Stimulated activated CD8-positive, alpha-beta memory T cell treated with anti-CD3 and anti-CD28 coated beads, Interleukin-4, amount 100 ng/mL, for 48 hours (primary cell): ENCODE measurements at regions not wholly inside any gene's neighbourhood (a gene's known extent, or its start where the extent isn't known, plus 50 kb on each side); places are given as distances from the start of the nearest gene placed in this dataset.

Source experiments
- DNase-seq: peaks from one replicate; pipeline ENCODE4 v3.0.0-alpha.2; 2020

DNA sequence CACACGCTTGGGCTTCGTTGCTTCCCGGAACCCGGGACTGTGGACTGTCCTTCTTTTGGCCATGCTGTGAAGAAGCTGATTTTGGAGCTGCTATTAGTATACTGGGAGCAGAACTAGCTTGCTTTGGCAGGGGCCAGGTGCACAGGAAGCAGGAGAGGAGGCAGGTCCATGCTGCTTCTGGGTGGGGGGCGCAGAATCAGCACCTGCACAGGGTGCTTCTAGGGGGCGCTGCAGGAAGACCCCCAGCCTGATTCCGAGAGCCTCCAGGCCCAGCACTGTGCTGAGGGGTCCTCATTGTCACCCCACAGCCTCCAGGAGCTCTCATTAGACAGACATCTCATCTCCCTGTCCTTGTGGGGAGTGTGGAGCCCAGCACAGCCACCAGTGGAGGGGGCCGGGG, 252.6 kb upstream of the IRX4 start:
- DNase-seq, result no peak

DNA sequence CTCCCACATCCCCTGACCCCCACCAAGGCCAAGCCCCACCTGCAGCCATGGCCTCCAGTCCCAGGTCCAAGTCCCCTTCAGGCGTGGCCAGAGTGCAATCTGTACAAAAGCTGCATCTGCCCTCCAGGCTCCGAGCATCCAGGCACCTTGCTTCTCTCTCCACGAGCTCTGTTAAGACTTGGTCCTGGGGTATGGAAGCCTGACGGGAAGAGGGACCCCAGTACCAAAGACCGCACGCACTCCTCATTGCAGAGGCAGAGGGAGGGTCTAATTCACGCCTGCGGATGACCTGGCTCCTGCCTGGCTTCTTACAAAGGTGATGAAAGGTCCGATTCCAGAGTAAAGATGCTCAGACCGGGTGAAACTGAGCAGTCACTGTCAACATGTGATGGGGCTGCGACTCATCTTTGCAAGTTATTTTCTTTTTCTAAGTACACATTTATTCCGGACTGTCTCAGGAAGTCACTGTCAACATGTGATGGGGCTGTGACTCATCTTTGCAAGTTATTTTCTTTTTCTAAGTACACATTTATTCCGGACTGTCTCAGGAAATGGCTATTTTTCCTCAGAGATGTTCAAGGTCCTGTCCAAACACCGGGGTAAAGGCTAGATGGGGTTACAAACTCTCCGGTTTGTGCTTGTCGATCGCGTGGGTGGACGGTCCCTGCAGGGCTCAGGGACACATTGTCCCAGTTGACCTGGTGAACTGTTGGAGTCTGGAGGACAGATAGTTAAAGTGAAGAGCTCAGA, 252.0 kb upstream of the IRX4 start:
- DNase-seq, result no peak

DNA sequence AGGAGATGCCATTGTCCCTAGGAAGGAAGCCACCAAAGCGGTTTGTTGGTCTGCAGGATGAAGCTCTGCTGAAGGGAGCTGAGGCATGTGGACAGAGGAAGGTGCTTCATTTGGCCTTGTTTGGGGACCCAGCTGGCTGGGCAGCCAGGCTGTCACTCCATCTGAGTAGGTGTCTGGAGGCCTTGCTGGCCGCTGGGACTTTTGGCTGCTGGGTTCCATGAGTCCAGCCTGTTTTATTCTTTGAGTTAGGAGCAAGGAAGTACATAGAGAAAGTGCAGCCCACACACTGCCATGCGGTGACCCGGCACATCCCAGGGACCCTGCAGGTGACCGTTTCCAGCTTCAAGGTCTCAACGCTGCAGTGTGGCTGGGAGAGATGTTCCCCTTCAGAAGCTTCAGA, 251.2 kb upstream of the IRX4 start:
- DNase-seq, result no peak

DNA sequence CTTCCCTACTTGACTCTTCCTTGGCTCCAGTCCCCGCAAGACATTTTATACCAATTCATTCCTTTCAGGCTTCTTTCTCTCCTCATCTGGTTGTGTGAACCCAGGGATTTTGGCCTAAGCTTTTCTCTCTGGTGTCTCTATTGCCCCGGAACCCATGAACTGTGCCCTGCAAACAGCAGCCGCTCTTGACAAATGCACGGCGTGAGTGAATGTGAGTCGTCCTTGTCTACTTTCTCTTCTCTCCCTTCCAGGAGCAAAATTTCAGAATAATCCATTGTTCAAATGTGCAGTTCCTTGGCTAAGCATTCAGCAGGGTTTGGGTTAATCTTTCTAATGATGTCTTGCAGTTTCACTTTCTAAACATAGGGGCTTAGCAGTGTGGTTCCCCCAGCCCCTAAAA, 250.4 kb upstream of the IRX4 start:
- DNase-seq, result no peak

DNA sequence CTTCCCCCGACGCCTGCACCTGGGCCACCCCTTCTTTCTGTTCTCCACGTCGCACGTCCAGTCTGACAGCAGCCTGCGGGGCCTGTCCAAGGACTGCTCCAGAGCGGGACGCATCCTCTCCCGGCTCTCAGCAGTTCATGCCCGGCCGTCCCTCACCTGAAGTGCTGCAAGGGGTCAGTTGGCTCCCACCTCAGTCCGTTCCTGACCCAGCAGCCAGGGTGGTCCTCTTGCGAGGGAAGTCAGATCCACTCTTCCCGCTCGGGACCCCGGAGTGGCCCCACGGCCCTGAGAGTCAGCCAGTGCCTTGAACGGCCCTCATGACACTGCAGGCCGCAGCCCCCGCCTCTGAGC, 249.7 kb upstream of the IRX4 start:
- DNase-seq, result no peak

DNA sequence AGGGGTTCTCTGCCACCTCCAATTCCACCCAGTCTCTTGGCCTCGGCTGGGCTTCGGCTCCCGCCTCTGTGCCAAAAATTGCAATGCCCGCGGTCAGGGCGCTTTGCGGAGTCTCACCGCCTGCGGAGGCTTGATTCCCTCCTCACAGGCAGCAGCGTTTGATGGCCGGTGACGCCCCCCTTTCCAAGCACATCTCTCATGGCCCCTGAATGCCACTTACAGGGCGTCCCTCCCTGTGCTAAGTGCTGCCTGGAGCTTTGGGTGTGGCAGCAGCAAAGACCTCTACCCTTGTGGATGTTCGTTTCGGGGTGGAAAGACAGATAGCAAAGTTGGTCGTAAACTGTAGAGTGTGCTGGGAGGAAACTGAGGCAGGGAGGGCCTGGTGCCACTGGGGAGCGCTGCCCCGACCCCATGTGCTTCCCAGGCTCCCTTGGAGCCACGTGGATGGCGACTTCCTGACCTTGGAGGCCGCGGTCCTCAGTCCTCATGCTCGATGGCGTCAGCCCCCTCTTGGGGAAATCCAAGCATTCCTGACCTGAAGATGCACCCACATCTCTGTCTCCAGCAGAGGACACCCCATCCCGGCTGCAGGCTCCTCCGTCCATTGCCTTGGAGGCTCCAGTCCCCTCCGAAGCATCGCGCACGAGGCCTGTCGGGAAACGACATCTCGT, 249.2 kb upstream of the IRX4 start:
- DNase-seq, result no peak

DNA sequence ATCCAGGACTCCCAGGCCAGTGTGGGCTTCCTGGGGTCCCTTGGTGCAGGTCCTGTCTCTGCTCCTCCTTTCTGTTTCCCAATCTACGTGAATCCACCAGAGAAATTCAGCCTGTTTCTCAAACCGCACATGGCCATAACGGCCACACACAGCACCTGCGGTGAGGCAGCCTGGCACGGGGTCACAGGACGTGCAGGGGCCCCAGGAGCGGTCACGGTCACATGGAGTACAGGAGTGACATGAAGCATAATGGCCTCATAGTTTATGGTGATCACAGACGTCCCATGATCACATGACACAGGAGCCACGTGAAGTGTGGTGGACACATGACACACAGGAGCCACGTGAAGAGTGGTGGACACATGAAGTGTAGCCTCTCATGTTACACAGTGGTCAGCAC, 248.5 kb upstream of the IRX4 start:
- no peak for DNase-seq

DNA sequence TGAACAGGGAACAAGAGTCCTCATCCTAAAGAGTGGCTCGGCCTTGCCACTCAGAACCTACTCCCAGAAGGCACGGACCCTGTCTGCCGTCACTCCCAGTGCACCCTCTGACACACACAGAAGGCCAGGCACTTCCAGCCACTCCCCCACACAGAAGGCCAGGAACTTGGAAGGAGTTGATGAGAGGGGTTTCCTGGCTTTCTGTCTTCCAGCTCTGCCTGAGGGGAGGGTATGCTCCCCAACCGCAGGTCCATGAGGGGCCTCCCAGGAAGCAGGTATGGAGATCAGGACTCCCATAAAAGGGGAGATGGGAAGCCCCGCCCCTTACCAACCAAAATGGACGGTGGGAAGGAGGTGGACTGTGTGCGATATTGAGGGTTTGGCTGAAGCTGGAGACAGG, 247.6 kb upstream of the IRX4 start:
- no peak for DNase-seq

DNA sequence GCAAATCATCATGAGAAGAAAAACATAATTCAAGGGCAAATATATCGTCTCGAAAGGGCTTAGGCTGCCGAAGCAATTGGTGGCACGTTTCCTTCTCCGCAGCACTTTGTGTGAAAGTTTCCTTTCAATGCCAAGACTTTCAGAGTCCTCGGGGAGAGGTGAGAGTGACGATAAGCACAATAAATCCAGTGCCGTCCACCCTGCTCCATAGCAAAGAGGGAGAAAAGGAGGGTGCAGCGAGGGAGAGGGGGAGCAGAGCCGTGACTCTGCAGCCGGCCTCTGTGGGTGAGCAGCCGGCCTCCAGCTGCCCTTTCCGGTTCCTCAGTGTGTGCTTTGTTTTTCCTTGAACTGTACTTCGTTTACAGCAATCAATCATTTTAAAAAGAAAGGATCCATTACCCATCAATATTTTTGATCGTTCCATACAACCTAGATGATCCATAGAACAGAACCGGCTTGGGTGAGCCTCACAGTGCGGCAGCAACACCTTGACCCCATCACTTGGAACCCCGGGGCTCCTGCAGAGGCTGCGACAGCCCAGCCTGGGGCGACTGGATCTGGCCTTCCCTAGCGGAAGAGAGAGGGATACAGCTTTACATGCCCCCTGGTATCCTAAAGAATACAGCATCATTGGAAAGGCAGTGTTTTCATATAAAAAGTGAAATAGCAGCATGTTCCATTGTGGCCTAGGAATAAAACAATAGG, 247.0 kb upstream of the IRX4 start:
- DNase-seq, result no peak

DNA sequence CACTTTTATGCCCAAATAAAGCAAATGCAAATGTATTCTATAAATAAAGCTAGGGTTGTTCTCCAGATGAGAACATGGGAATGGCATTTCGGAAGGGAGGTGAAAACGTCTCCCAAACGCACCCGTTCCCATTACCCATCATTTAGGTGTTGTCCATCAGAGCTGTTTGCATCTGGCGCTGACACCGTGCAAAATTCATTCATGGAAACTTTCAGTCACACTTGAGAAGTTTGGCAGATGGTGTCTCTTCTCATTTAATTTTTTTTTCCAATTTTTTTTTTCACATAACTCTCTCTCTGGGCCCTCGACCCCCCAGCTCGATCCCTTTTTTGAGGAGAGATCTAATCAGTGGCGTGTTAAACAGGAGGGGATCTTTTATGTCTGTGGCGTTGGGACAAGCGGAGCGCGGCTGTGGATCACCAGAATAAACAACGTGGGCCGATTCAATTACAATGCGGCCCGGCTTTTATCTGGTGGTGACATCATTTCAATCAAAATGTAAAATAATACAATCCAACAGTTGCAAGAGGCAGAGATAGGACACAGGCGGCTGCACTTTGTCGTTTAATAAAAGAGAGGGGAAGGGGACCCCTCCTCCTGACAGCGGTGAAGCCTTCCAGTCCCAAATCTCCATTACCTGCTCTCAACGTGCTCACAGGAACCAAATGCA, 246.1 kb upstream of the IRX4 start:
- DNase-seq, result no peak

DNA sequence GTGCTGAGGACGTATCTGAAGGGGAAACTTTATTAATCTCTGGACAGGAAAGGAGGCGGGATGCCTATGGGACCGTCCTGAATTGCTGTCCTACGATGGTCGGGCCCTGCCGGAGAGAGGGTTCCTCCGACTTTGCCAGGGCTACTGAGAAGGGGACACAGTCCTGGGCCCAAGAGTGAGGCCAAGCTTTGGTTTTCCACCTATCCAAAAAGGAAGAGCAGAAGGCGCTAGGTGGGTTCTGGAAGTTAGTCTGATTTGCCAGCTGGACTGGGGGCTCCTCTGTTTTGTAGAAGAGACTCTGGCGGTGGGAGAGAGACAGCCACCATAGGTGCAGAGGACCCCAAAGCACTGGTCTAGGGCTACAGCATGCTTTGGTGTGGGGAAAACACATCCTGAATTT, 243.8 kb upstream of the IRX4 start:
- no peak for DNase-seq

DNA sequence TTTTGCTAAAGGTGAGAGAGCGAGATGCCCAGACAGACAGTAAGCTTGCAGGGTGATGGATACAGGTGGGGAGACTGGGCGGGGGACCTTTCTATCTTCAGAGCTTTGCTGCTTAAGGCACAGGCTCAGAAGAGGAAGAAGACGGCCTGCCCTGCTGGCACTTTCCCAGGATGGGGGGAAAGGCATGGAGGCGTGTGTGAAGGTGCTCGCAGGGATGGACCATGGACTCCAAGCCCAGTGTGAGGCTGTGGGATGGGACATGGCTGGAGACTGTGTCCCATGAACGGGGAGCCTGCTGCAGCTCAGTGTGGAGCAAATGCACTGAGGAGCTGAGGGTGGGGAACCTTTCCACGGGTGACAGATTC, 243.2 kb upstream of the IRX4 start:
- DNase-seq, result no peak

DNA sequence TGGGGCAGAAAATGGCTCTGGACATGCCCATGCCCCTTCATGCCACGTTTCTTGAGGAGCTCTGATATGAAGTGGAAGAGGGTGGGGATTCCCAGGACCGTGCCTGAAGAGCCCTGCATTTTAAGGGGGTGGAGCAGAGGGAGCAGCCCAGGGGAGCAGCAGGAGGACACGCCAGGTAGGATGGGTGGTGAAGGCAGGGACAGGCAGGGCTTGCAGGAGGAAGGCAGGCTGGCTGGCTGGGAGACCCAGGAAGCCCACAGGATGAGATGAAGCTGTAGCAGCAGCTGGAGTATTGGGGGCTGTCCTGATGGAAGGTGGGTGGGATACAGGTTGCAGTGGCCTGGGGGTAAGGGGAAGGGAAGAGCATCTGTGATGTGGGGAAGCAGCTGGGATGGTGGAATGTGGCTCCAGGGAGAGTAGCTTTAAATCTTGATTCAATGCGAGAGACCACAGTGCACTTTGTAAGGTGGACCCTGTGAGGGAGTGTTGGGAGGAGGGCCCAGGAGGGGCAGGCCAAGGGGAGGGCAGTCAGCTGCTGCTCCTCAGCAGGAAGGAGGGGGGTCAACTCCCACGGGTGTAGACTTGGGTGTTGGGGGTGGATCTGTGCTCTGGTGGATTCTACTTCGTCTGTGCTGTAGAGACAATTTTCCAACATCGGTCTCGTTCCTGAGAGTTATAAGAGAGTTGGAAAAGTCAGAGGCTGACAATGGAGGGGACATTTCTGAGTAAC, 242.6 kb upstream of the IRX4 start:
- DNase-seq, result no peak

DNA sequence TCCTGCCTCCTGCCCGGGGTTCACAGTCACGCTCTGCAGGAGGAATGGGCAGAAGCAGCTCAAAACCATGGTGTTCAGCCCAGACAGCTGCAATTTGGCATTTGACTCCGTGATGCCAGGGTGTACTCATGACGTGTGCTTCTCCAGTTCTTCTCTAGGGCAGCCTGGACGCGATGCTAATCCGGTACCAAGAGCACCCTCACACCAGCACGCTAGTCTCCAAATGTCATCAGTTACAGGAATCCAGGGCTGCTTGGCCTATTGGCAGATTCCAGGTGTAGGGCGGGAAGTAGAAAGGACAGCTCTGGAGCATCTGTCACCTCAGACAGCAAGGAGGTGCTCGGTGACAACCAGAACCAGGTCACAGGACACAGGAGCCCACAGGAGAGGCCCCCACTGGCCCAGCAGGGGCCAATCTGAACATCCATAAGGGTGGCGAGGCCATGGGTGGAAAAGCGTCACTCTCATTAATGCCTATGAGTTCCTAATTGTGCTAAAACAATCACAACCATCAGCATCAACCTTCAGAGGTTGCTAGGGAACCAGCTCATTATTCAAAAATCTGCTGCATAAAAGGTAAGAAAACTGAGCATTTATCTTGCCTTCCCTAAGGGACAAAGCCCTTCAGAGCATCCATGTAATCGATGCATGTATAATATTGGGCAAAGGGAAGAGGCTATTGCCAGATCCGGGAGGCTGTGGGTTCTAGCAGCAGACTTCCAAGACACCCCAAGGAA, 241.9 kb upstream of the IRX4 start:
- DNase-seq, result no peak

DNA sequence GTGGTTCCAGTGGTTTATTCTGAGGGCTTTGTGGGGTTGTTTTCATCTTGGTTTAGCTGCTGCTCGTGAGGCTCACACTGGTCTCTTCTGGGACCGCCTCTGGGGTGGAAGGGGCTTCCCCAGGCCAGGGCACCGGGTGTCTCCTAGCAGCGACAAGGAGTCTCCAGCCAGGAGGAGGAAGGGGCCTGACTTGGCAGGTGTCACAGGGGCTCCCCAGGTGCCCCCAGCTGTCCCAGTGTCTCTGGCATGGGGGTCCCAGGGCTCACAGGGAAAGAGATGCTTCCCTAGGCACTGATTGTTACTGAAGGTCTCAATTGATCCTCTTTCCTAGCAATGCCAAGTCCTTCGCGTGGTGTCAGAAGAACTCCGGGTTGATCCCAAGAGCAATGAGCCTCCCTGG, 241.1 kb upstream of the IRX4 start:
- DNase-seq, result no peak

DNA sequence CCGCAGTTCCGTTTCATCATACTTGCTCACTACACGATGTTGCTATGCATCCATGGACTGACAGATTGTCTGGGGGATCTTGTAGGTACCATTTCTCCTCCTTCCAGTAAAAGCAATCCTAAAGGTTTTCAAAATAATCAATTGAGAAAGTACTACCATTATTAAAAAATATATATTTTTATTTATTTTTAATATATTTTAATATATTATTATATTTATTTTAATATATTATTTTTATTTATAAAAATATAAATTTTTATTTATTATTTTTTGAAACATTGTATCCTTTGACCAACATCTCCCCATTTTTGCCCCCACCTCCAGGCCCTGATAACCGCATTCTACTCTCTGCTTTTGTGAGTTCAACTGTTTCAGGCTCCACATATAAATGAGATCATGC, 237.6 kb upstream of the IRX4 start:
- DNase-seq, result no peak

DNA sequence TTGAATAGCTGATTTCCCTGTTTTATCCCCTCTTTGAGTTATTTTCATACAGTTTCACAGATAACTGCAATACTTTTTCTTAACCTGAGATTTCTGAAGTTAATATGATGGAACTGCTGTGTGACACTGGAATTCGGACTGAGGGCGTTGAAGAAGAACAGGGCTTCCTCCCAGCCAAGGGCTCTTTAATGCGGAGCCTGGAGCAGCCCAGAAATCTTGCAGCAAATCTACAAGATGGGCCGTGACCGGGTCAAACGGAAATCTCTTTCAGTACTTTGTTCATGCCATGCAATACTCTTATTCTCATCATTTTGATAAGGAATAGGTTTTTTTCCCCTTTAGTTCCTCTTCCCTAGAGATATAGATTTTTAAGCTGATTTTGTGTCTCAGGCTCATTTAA, 236.8 kb upstream of the IRX4 start:
- no peak for DNase-seq

DNA sequence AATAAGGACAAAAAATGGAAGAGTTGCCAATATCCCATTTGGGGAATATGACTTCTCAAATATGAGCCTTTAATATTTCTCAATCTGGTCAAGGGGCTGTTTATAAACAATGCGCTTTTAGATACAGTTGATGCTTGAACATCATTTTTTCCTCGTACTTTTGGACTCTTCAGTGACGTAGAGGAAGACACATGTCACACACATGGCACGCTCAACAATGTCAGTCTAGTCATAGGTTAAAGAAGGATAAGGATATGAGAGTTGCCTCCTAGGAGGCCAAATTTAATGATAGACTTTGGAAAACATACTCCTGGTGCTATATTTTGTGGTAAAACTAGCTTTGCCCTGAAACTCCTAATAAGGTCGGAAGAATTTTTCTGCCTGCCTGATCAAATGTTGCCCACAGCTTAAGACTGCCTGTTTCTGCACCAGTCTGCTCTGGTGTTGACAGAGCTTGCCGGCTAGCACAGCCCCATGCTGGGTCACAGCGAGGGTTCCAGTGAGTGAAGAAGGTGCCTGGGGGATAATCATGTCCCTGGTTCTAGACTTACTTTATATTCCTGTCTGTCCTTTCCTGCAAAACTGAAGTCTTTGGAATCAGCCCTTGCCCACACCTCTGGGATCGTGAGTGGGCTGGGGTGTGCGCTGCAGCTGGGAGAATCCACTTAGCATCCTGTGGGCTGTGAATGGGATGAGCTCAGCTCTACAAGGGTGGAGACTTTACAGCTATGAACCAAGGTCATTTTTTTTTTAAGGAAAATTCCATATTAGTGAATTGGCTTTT, 230.8 kb upstream of the IRX4 start:
- DNase-seq, result no peak

DNA sequence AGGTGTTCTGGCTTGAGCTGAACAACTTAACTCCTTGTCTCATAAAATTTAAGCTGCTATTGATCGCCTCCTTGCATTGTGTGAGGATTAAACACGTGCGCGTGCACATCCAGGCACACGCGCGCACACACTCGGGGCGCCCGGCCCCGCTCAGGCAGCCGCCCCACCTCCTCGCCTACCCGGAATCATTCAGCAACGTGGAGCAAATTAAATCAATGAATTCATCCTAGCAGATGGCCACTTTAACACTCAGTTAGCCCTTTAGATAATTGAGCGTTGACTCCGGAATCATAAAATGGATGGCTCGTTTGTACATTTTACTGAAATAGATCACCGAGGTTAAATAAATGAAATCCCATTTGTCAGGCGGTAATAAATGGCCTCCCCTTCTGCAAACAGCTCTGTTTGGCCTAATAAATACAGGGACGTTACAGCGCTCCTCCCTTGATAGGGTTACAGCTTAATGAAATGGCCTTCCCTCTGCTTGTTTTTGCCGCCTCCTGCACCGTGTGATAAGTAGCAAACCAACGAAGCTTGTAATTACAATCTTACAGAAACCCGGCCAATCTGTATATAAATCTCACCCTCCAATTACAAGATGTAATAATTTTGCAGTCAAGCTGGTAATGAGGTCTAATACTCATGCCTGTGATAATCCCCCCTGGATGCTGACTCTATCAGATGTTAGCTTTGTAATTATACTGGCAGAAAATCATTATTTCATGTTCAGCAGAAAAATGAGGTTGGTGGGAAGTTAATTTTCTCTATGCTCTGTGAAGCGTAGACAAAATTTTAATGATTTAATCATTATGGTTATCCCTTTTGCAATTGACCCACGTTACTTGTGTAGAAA, 229.7 kb upstream of the IRX4 start:
- no peak for DNase-seq

DNA sequence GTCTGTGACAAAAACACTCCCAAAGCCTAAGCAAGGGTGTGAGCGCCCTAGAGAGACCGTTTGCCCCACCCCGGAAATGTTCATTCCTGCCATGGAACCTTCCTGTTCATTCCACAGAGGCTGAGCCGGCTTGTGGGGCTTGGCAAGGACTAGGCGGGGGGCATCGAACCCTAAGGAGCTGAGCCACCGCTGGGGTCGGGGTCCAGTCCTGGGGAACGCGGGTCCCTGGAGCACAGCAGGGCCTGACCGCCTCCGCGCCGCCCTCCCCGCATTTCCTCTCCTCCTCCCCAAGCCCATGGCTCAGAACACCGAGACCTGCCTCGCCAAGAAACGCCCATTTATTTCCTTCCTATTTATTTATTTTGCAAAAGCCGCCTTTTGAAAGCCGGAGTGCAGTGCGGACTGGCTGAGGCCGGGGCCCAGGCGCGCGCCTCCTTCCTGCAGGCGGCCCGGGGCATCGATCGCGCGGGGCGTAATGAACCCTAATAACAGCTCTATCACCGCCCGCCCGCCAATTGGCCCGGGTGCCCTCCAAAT, 228.9 kb upstream of the IRX4 start:
- DNase-seq, result no peak
